GM18909 (cell line): ENCODE measurements at regions not wholly inside any gene's neighbourhood (a gene's known extent, or its start where the extent isn't known, plus 50 kb on each side); places are given as distances from the start of the nearest gene placed in this dataset.
A peak's percentile ranks its signal among the peaks of the same experiment; 100 is the strongest.

Experiments used
- ATAC-seq: cut with Tn5 transposase; IDR thresholded peaks from one replicate; pipeline ENCODE4 v1.9.1; 2021; ENCODE audit warnings: mild to moderate bottlenecking; ENCODE audit not compliant: unreplicated experiment, poor library complexity

GRCh38 chr7:95718577-95719410 is 53.6 kb upstream of the DYNC1I1 start:
- ATAC-seq: no peak

GRCh38 chr7:95716357-95717122 is 55.8 kb upstream of the DYNC1I1 start:
- no peak for ATAC-seq

- peak; percentile 92 for ATAC-seq
Observed at GRCh38 chr7:95715274-95715673, 57.1 kb upstream of the DYNC1I1 start.

- ATAC-seq: no peak
Observed at GRCh38 chr7:95710711-95711110, 61.6 kb upstream of the DYNC1I1 start.

- ATAC-seq: no peak
Observed at GRCh38 chr7:95700917-95701316, 71.4 kb upstream of the DYNC1I1 start.

- ATAC-seq: no peak
Observed at GRCh38 chr7:95694334-95694733, 78.0 kb upstream of the DYNC1I1 start.

- no peak for ATAC-seq
Observed at GRCh38 chr7:95693551-95694333, 78.6 kb upstream of the DYNC1I1 start.

GRCh38 chr7:95691464-95691863 is 80.9 kb upstream of the DYNC1I1 start:
- ATAC-seq: no peak

- ATAC-seq: peak; percentile 78
Observed at GRCh38 chr7:95690367-95690947, 81.9 kb upstream of the DYNC1I1 start.

- no peak for ATAC-seq
Observed at GRCh38 chr7:95688931-95689495, 83.3 kb upstream of the DYNC1I1 start.

- no peak for ATAC-seq
Observed at GRCh38 chr7:95687759-95688343, 84.5 kb upstream of the DYNC1I1 start.

GRCh38 chr7:95686109-95686508 is 86.2 kb upstream of the DYNC1I1 start:
- peak; percentile 49 for ATAC-seq

GRCh38 chr7:95684505-95684904 is 87.8 kb upstream of the DYNC1I1 start:
- no peak for ATAC-seq

- ATAC-seq: no peak
Observed at GRCh38 chr7:95684037-95684436, 87.7 kb upstream of the PDK4 start.

GRCh38 chr7:95682913-95683312 is 86.6 kb upstream of the PDK4 start:
- no peak for ATAC-seq

- ATAC-seq: no peak
Observed at GRCh38 chr7:95676691-95677090, 80.4 kb upstream of the PDK4 start.

GRCh38 chr7:95675632-95676031 is 79.3 kb upstream of the PDK4 start:
- no peak for ATAC-seq

- ATAC-seq: no peak
Observed at GRCh38 chr7:95675016-95675415, 78.7 kb upstream of the PDK4 start.

GRCh38 chr7:95674101-95674500 is 77.8 kb upstream of the PDK4 start:
- no peak for ATAC-seq

- no peak for ATAC-seq
Observed at GRCh38 chr7:95672434-95672833, 76.1 kb upstream of the PDK4 start.
